ENCODE measurements at regions not wholly inside any gene's neighbourhood (a gene's known extent, or its start where the extent isn't known, plus 50 kb on each side); places are given as distances from the start of the nearest gene placed in this dataset.

DNA sequence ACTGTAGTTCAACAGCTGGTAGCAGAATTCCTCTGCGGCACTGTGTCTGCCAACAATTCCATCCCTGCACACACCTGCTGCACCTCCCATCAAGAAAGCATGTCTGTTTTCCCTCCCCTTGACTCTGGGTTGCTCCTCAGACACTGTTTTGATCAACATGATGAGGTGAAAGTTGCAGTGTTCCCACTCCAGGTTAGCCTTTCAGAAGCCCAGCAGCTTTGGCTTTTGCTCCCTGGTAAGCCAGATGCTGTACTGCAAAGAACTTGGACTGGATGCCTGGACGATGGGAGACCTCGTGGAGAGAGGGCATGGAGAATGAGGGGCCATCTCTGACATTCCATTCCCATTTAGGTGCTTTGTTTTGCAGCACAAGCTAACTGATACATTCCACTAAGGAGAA lies 79.1 kb upstream of the MAFB start:
- DNase-seq (ENCODE audit: low read depth), result no peak
- no peak for TF ChIP-seq CTCF (conservative IDR thresholded peaks at IDR 0.05; ENCODE audit: low read depth, low read length)
- no peak overlapping the region for H3K4me3 ChIP-seq (ENCODE audit: low read depth, low read length)

DNA sequence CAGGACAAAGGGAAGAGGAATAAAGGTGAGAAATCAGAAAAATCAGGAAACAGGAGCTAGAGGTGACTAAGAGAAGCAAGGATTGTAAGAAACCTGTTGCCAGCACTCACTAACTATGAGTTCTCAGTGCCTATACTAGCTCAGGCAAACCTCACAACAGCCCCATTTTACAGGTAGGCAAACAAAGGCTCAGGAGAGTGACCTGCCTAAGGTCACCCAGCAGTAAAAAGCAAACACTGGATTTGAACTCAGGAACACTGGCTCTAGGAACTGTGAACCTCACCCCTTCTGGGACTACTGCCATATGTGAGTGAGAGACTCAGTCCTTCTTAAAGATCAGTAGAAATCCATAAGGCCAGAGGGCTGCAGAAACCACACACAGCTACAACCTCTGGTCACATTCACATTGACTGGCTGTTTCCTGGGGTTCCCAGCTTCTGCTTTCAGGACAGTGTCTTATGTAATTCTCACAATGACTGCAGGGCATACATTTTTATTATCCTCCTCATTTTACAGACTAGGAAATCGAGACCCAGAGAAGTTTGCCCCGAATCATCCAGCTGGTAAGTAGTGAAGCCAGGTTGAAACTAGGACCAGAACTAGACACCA lies 80.7 kb upstream of the MAFB start:
- no peak for TF ChIP-seq CTCF (conservative IDR thresholded peaks at IDR 0.05; ENCODE audit: low read depth, low read length)
- DNase-seq (ENCODE audit: low read depth), result no peak

GRCh38 chr20:40770564-40771307 lies 81.7 kb upstream of the MAFB start:
- H3K4me3 ChIP-seq (ENCODE audit: low read depth, low read length), result no peak overlapping the region
- DNase-seq (ENCODE audit: low read depth), result no peak
- no peak for TF ChIP-seq CTCF (conservative IDR thresholded peaks at IDR 0.05; ENCODE audit: low read depth, low read length)

More for the DNA sequence above, 80.7 kb upstream of the MAFB start:
- H3K4me3 ChIP-seq (ENCODE audit: low read depth, low read length), result no peak overlapping the region

- TF ChIP-seq CTCF (conservative IDR thresholded peaks at IDR 0.05; ENCODE audit: low read depth, low read length), result no peak
- no peak for DNase-seq (ENCODE audit: low read depth)
- H3K4me3 ChIP-seq (ENCODE audit: low read depth, low read length), result no peak overlapping the region
Observed at GRCh38 chr20:40771308-40771610, 82.2 kb upstream of the MAFB start.

- no peak for DNase-seq (ENCODE audit: low read depth)
- H3K4me3 ChIP-seq (ENCODE audit: low read depth, low read length), result no peak overlapping the region
- TF ChIP-seq CTCF (conservative IDR thresholded peaks at IDR 0.05; ENCODE audit: low read depth, low read length), result no peak
Observed at GRCh38 chr20:40771848-40772511, 82.9 kb upstream of the MAFB start.

DNA sequence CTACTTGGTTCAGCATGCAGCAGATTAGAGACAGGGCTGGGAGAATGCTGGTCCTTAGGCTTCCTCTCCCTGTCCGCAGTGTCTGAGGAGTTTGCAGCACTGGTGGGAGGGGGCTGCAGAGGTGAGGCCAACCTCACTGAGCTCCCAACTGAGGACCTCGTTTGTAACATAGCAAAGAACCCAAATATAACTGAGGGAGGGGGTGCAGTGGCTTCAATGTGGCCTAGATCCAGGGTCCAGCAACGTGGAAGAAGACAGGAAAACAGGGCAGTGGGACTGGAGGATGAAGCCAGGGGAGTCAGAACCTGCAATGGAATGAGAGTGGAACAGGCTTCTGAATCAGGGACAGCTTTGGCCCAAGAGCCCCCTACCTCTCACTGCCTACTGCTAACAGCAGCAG lies 84.3 kb upstream of the MAFB start:
- TF ChIP-seq CTCF (conservative IDR thresholded peaks at IDR 0.05; ENCODE audit: low read depth, low read length), result no peak
- no peak for DNase-seq (ENCODE audit: low read depth)
- no peak overlapping the region for H3K4me3 ChIP-seq (ENCODE audit: low read depth, low read length)
